Activated T-cell treated with anti-CD3 and anti-CD28 coated beads, Interleukin-2, amount 50 U/mL, for 4 hours (primary cell): ENCODE measurements at regions not wholly inside any gene's neighbourhood (a gene's known extent, or its start where the extent isn't known, plus 50 kb on each side); places are given as distances from the start of the nearest gene placed in this dataset.

ENCODE experiments used
- ATAC-seq, 2 donors: fragments of 200-7000 bp; cut with Tn5 transposase; one replicate each; pipeline ENCODE4 v1.10.0; 2021
- DNase-seq: peaks from one replicate; pipeline ENCODE4 v3.0.0-alpha.2; 2020
- H3K27me3 Mint-ChIP-seq: one replicate; pipeline ENCODE4 v1.8.0; 2021; ENCODE audit warnings: low read depth, mixed read lengths
- H3K36me3 Mint-ChIP-seq: one replicate; pipeline ENCODE4 v1.8.0; 2022; ENCODE audit warnings: mixed read lengths; ENCODE audit not compliant: insufficient read depth
- H3K4me1 Mint-ChIP-seq: one replicate; pipeline ENCODE4 v1.8.0; 2021; ENCODE audit warnings: low read depth, mixed read lengths
- H3K4me3 Mint-ChIP-seq: one replicate; pipeline ENCODE4 v1.8.0; 2021; ENCODE audit warnings: mild to moderate bottlenecking, moderate library complexity, mixed read lengths
- H3K9me3 Mint-ChIP-seq: one replicate; pipeline ENCODE4 v1.8.0; 2021; ENCODE audit warnings: mixed read lengths

GRCh38 chrY:21075658-21076057 lies 319.8 kb downstream of the RPS4Y2 start:
- DNase-seq: no peak
- no peak for ATAC-seq
- Mint-ChIP-seq H3K4me1 (no peaks in the 10 kb centered on the region), H3K9me3 (no peaks in the 10 kb centered on the region), H3K4me3 (no peak overlapping the region), H3K36me3 (no peaks in the 10 kb centered on the region), H3K27me3 (no peaks in the 10 kb centered on the region)

- H3K27me3 Mint-ChIP-seq: no peaks in the 10 kb centered on the region
- no peak overlapping the region for H3K4me3 Mint-ChIP-seq
- no peaks in the 10 kb centered on the region for H3K4me1 Mint-ChIP-seq
- no peaks in the 10 kb centered on the region for H3K9me3 Mint-ChIP-seq
- no peak for DNase-seq
- H3K36me3 Mint-ChIP-seq: no peaks in the 10 kb centered on the region
- no peak for ATAC-seq
These were observed 323.8 kb downstream of the RPS4Y2 start for GRCh38 chrY:21079670-21080069.

GRCh38 chrY:21081640-21082611 lies 326.0 kb downstream of the RPS4Y2 start:
- DNase-seq (no peak), ATAC-seq (peak in 1 of 2 donors; percentile 34)
- no peaks in the 10 kb centered on the region for H3K27me3 Mint-ChIP-seq
- H3K4me3 Mint-ChIP-seq: no peak overlapping the region
- no peaks in the 10 kb centered on the region for H3K36me3 Mint-ChIP-seq
- H3K4me1 Mint-ChIP-seq: no peaks in the 10 kb centered on the region
- peaks cover under 1% of the 10 kb centered on the region for H3K9me3 Mint-ChIP-seq

- ATAC-seq (no peak), DNase-seq (no peak)
- Mint-ChIP-seq H3K4me1 (no peaks in the 10 kb centered on the region), H3K27me3 (no peaks in the 10 kb centered on the region), H3K9me3 (peaks cover 7% of the 10 kb centered on the region), H3K4me3 (no peak overlapping the region), H3K36me3 (no peaks in the 10 kb centered on the region)
These were observed 326.7 kb downstream of the RPS4Y2 start for GRCh38 chrY:21082639-21083038.

- no peak for DNase-seq
- no peaks in the 10 kb centered on the region for H3K27me3 Mint-ChIP-seq
- peaks cover 11% of the 10 kb centered on the region for H3K9me3 Mint-ChIP-seq
- H3K4me3 Mint-ChIP-seq: no peak overlapping the region
- ATAC-seq: no peak
- H3K4me1 Mint-ChIP-seq: no peaks in the 10 kb centered on the region
- no peaks in the 10 kb centered on the region for H3K36me3 Mint-ChIP-seq
These were observed 336.0 kb downstream of the RPS4Y2 start for GRCh38 chrY:21091909-21092308.

GRCh38 chrY:21102507-21102906 lies 346.6 kb downstream of the RPS4Y2 start:
- no peak for ATAC-seq
- Mint-ChIP-seq H3K4me3 (no peak overlapping the region), H3K27me3 (no peaks in the 10 kb centered on the region), H3K9me3 (no peaks in the 10 kb centered on the region), H3K4me1 (peaks cover 4% of the 10 kb centered on the region), H3K36me3 (no peaks in the 10 kb centered on the region)
- no peak for DNase-seq

GRCh38 chrY:21103885-21104284 lies 348.0 kb downstream of the RPS4Y2 start:
- peaks cover 11% of the 10 kb centered on the region for H3K4me1 Mint-ChIP-seq
- H3K27me3 Mint-ChIP-seq: no peaks in the 10 kb centered on the region
- no peaks in the 10 kb centered on the region for H3K36me3 Mint-ChIP-seq
- ATAC-seq (no peak), DNase-seq (no peak)
- H3K9me3 Mint-ChIP-seq: no peaks in the 10 kb centered on the region
- H3K4me3 Mint-ChIP-seq: no peak overlapping the region

GRCh38 chrY:21105529-21105928 lies 349.6 kb downstream of the RPS4Y2 start:
- no peak overlapping the region for H3K4me3 Mint-ChIP-seq
- H3K36me3 Mint-ChIP-seq: no peaks in the 10 kb centered on the region
- DNase-seq: no peak
- peak in 1 of 2 donors; percentile 57 for ATAC-seq
- H3K4me1 Mint-ChIP-seq: peaks cover 15% of the 10 kb centered on the region
- no peaks in the 10 kb centered on the region for H3K9me3 Mint-ChIP-seq
- no peaks in the 10 kb centered on the region for H3K27me3 Mint-ChIP-seq

GRCh38 chrY:21111313-21111712 lies 355.4 kb downstream of the RPS4Y2 start:
- ATAC-seq (peak in 1 of 2 donors; percentile 34), DNase-seq (no peak)
- Mint-ChIP-seq H3K27me3 (no peaks in the 10 kb centered on the region), H3K9me3 (peaks cover 4% of the 10 kb centered on the region), H3K4me3 (no peak overlapping the region), H3K4me1 (peaks cover 16% of the 10 kb centered on the region), H3K36me3 (no peaks in the 10 kb centered on the region)

GRCh38 chrY:21121065-21121464 lies 365.2 kb downstream of the RPS4Y2 start:
- Mint-ChIP-seq H3K4me3 (no peak overlapping the region), H3K9me3 (no peaks in the 10 kb centered on the region), H3K27me3 (no peaks in the 10 kb centered on the region), H3K36me3 (no peaks in the 10 kb centered on the region), H3K4me1 (no peaks in the 10 kb centered on the region)
- DNase-seq (no peak), ATAC-seq (no peak)

- ATAC-seq (no peak), DNase-seq (no peak)
- no peaks in the 10 kb centered on the region for H3K27me3 Mint-ChIP-seq
- H3K9me3 Mint-ChIP-seq: no peaks in the 10 kb centered on the region
- no peaks in the 10 kb centered on the region for H3K36me3 Mint-ChIP-seq
- peaks cover 27% of the 10 kb centered on the region for H3K4me1 Mint-ChIP-seq
- no peak overlapping the region for H3K4me3 Mint-ChIP-seq
These were observed 375.5 kb upstream of the RBMY1B start for GRCh38 chrY:21135591-21135990.

GRCh38 chrY:21138056-21138758 lies 372.9 kb upstream of the RBMY1B start:
- peak in 1 of 2 donors; percentile 69 for ATAC-seq
- H3K27me3 Mint-ChIP-seq: no peaks in the 10 kb centered on the region
- no peaks in the 10 kb centered on the region for H3K9me3 Mint-ChIP-seq
- H3K36me3 Mint-ChIP-seq: no peaks in the 10 kb centered on the region
- no peak for DNase-seq
- H3K4me3 Mint-ChIP-seq: peak overlapping the region; percentile 79
- H3K4me1 Mint-ChIP-seq: peaks cover 27% of the 10 kb centered on the region

GRCh38 chrY:21146331-21146730 lies 364.8 kb upstream of the RBMY1B start:
- DNase-seq (no peak), ATAC-seq (no peak)
- Mint-ChIP-seq H3K4me3 (no peak overlapping the region), H3K36me3 (peaks cover 6% of the 10 kb centered on the region), H3K27me3 (no peaks in the 10 kb centered on the region), H3K4me1 (peaks cover 18% of the 10 kb centered on the region), H3K9me3 (no peaks in the 10 kb centered on the region)

- Mint-ChIP-seq H3K4me3 (no peak overlapping the region), H3K27me3 (no peaks in the 10 kb centered on the region), H3K36me3 (peaks cover 12% of the 10 kb centered on the region), H3K9me3 (no peaks in the 10 kb centered on the region), H3K4me1 (peaks cover 18% of the 10 kb centered on the region)
- DNase-seq (no peak), ATAC-seq (no peak)
These were observed 361.2 kb upstream of the RBMY1B start for GRCh38 chrY:21149971-21150370.

GRCh38 chrY:21169821-21170220 lies 341.3 kb upstream of the RBMY1B start:
- Mint-ChIP-seq H3K4me3 (no peak overlapping the region), H3K9me3 (peaks cover 5% of the 10 kb centered on the region), H3K4me1 (no peaks in the 10 kb centered on the region), H3K36me3 (peaks cover 9% of the 10 kb centered on the region), H3K27me3 (no peaks in the 10 kb centered on the region)
- ATAC-seq (no peak), DNase-seq (no peak)
